Smooth muscle cell (in vitro differentiated cells): ENCODE measurements at regions not wholly inside any gene's neighbourhood (a gene's known extent, or its start where the extent isn't known, plus 50 kb on each side); places are given as distances from the start of the nearest gene placed in this dataset.

Experiments used
- DNase-seq: peaks from one replicate; lab custom pipeline; 2025; ENCODE audit not compliant: unreplicated experiment; lab: John Stamatoyannopoulos, UW
- H2AFZ ChIP-seq: fragments of 200-600 bp; sonication (generic); 2 replicates; pipeline ENCODE4 v1.6.0; 2016; ENCODE audit warnings: antibody characterized with exemption, low read depth, mild to moderate bottlenecking
- H3F3A ChIP-seq: fragments of 200-600 bp; sonication (generic); 2 replicates; pipeline ENCODE4 v1.6.0; 2017; ENCODE audit warnings: antibody characterized with exemption, low read depth
- H3K27ac ChIP-seq: fragments of 200-600 bp; sonication (generic); 2 replicates; pipeline ENCODE4 v1.5.1; 2016; ENCODE audit warnings: low read depth, mild to moderate bottlenecking
- H3K27me3 ChIP-seq: fragments of 200-600 bp; sonication (generic); 2 replicates; pipeline ENCODE4 v1.6.1; 2016; ENCODE audit warnings: low read depth, mild to moderate bottlenecking
- H3K36me3 ChIP-seq: fragments of 200-600 bp; sonication (generic); 2 replicates; pipeline ENCODE4 v1.5.1; 2016; ENCODE audit warnings: low read depth
- H3K4me1 ChIP-seq: fragments of 200-600 bp; sonication (generic); 2 replicates; pipeline ENCODE4 v1.5.1; 2016; ENCODE audit warnings: low read depth
- H3K4me2 ChIP-seq: fragments of 200-600 bp; sonication (generic); 2 replicates; pipeline ENCODE4 v1.6.0; 2016; ENCODE audit warnings: mild to moderate bottlenecking
- H3K4me3 ChIP-seq: fragments of 200-600 bp; sonication (generic); 2 replicates; pipeline ENCODE4 v1.5.1; 2016; ENCODE audit warnings: mild to moderate bottlenecking
- H3K79me2 ChIP-seq: fragments of 200-600 bp; sonication (generic); 2 replicates; pipeline ENCODE4 v1.6.0; 2016; ENCODE audit warnings: low read depth, mild to moderate bottlenecking
- H3K9ac ChIP-seq: fragments of 200-600 bp; sonication (generic); 2 replicates; pipeline ENCODE4 v1.6.0; 2016; ENCODE audit warnings: low read depth
- H3K9me3 ChIP-seq: fragments of 200-600 bp; sonication (generic); replicated peaks from 2 replicates; pipeline ENCODE4 v1.5.1; 2016; ENCODE audit warnings: low read depth
- H4K20me1 ChIP-seq: fragments of 200-600 bp; sonication (generic); 2 replicates; pipeline ENCODE4 v1.6.0; 2016; ENCODE audit warnings: low read depth
- WGBS: methylation state at CpG from one replicate; pipeline ENCODE4 v1.1.7; 2016; ENCODE audit warnings: low lambda C conversion rate; 5-methylcytosine and 5-hydroxymethylcytosine counted together
- TF ChIP-seq, protein P1 (sequence below): fragments of 200-600 bp; sonication (generic); IDR thresholded peaks from 2 replicates; pipeline ENCODE4 v1.5.1; 2017; ENCODE audit warnings: borderline replicate concordance, mild to moderate bottlenecking, antibody characterized with exemption; ENCODE audit not compliant: insufficient read depth, poor library complexity, severe bottlenecking

DNA sequence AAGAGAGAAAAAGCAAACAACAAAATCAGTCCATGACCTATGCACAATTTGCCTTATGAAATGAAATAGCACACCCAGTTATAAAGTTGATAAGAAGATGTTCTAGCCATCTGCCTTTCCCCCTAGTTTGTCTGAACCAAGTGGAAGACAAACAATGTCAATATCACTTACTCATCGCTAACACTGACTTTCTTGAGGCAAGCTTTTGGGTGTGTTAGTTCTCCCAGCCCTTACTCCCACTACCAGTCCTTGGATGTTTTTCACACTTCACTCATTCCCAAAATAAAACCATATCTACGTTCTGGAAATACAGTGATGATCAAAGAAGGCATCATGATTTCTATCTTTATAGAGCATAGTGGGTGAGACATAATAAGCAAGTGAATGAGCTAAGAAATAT is 393.8 kb downstream of the PCDH20 start:
- no peaks in the 10 kb centered on the region for H4K20me1 ChIP-seq
- no peaks in the 10 kb centered on the region for H3F3A ChIP-seq
- no peaks in the 10 kb centered on the region for H3K36me3 ChIP-seq
- no peaks in the 10 kb centered on the region for H3K9me3 ChIP-seq
- no peaks in the 10 kb centered on the region for H3K79me2 ChIP-seq
- no peak overlapping the region for H3K4me2 ChIP-seq
- no peak overlapping the region for H3K27ac ChIP-seq
- no peaks in the 10 kb centered on the region for H3K27me3 ChIP-seq
- no peak overlapping the region for H3K4me3 ChIP-seq
- WGBS = 93% methylated on average over 2 of the region's 2 CpGs
- H3K9ac ChIP-seq = no peak overlapping the region
- TF ChIP-seq, protein P1, sequence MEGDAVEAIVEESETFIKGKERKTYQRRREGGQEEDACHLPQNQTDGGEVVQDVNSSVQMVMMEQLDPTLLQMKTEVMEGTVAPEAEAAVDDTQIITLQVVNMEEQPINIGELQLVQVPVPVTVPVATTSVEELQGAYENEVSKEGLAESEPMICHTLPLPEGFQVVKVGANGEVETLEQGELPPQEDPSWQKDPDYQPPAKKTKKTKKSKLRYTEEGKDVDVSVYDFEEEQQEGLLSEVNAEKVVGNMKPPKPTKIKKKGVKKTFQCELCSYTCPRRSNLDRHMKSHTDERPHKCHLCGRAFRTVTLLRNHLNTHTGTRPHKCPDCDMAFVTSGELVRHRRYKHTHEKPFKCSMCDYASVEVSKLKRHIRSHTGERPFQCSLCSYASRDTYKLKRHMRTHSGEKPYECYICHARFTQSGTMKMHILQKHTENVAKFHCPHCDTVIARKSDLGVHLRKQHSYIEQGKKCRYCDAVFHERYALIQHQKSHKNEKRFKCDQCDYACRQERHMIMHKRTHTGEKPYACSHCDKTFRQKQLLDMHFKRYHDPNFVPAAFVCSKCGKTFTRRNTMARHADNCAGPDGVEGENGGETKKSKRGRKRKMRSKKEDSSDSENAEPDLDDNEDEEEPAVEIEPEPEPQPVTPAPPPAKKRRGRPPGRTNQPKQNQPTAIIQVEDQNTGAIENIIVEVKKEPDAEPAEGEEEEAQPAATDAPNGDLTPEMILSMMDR = no peak
- no peak overlapping the region for H2AFZ ChIP-seq
- DNase-seq = no peak
- no peaks in the 10 kb centered on the region for H3K4me1 ChIP-seq

DNA sequence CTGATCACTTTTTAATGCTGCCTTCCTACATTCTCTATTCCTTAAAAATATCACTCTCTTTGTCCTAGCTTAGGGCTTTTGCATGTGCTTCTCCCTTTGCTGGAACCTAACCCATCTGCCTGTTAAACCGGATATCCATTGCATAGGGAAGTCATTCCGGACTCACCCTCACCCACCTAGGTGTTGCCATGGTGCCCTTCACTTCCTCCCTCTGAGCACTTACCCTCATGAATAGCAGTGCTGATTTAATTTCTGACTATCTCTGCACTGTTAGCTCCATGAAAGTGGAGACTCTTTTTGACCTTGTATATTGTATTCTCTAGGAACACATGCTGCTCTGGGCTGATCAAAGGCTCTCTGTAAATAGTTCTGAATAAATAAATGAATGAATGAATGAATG is 401.9 kb downstream of the PCDH20 start:
- no peaks in the 10 kb centered on the region for H3K27me3 ChIP-seq
- TF ChIP-seq, protein P1 = no peak
- no peaks in the 10 kb centered on the region for H3K79me2 ChIP-seq
- no peak overlapping the region for H3K4me3 ChIP-seq
- no peaks in the 10 kb centered on the region for H3K4me1 ChIP-seq
- WGBS = 89% methylated on average over 2 of the region's 2 CpGs
- no peak overlapping the region for H3K9ac ChIP-seq
- H4K20me1 ChIP-seq = no peaks in the 10 kb centered on the region
- H3K4me2 ChIP-seq = no peak overlapping the region
- no peak overlapping the region for H3K27ac ChIP-seq
- no peaks in the 10 kb centered on the region for H3K9me3 ChIP-seq
- no peaks in the 10 kb centered on the region for H3K36me3 ChIP-seq
- H2AFZ ChIP-seq = no peak overlapping the region
- no peak for DNase-seq
- H3F3A ChIP-seq = no peaks in the 10 kb centered on the region

DNA sequence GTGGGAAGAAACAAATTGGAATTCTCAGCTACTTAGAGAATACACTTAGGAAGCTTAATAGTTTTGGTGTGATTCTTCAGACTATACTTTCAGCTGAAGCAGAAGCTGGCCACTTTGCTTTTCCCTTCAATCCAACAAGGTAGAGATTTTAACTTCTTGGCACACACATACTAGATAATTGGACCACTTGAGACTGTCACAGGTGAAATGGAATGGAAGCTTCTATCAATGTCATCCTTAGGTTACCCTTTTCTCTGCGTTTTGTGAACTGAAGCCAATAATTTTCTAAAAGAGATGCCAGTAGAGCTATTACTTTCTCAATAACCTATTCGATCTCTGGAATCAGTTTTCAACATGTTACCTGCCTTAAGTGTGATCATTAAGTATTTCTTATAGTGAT is 405.3 kb downstream of the PCDH20 start:
- Histone ChIP-seq H3K27me3 (no peaks in the 10 kb centered on the region), H3K4me2 (no peak overlapping the region), H4K20me1 (no peaks in the 10 kb centered on the region), H3F3A (no peaks in the 10 kb centered on the region), H3K9ac (no peak overlapping the region), H3K4me3 (no peak overlapping the region), H3K9me3 (no peaks in the 10 kb centered on the region), H3K4me1 (no peaks in the 10 kb centered on the region), H2AFZ (no peak overlapping the region), H3K27ac (no peak overlapping the region), H3K36me3 (no peaks in the 10 kb centered on the region), H3K79me2 (no peaks in the 10 kb centered on the region)
- no peak for DNase-seq
- TF ChIP-seq, protein P1 = no peak
- 76% methylated on average over 2 of the region's 2 CpGs for WGBS

GRCh38 chr13:61002686-61003085 is 413.0 kb downstream of the PCDH20 start:
- Histone ChIP-seq H3K4me1 (no peaks in the 10 kb centered on the region), H3K27ac (no peak overlapping the region)

More at GRCh38 chr13:61002686-61003085, 413.0 kb downstream of the PCDH20 start:
- no peaks in the 10 kb centered on the region for H4K20me1 ChIP-seq
- DNase-seq = no peak
- H3K79me2 ChIP-seq = no peaks in the 10 kb centered on the region
- H3K4me3 ChIP-seq = no peak overlapping the region
- no peaks in the 10 kb centered on the region for H3F3A ChIP-seq
- no peak overlapping the region for H3K9ac ChIP-seq
- H3K27me3 ChIP-seq = no peaks in the 10 kb centered on the region
- 67% methylated on average over 1 of the region's 1 CpG for WGBS
- H3K36me3 ChIP-seq = no peaks in the 10 kb centered on the region
- no peak overlapping the region for H3K4me2 ChIP-seq
- no peaks in the 10 kb centered on the region for H3K9me3 ChIP-seq
- TF ChIP-seq, protein P1 = no peak
- no peak overlapping the region for H2AFZ ChIP-seq
